Choroid plexus epithelial cell (primary cell): ENCODE measurements at regions not wholly inside any gene's neighbourhood (a gene's known extent, or its start where the extent isn't known, plus 50 kb on each side); places are given as distances from the start of the nearest gene placed in this dataset.

Experiments
- DNase-seq: peaks from one replicate; pipeline ENCODE4 v3.0.0-alpha.2; 2010; ENCODE audit warnings: low read depth
- H3K4me3 ChIP-seq: 2 replicates; pipeline ENCODE4 v1.5.1; 2011; ENCODE audit warnings: low read depth, mild to moderate bottlenecking, control low read depth, low read length, moderate library complexity
- CTCF ChIP-seq: conservative IDR thresholded peaks from 2 replicates; pipeline ENCODE4 v1.5.1; 2011; ENCODE audit warnings: low read depth, mild to moderate bottlenecking, control low read depth, inconsistent platforms, low read length, moderate library complexity

GRCh38 chr3:144457758-144458157, 486.1 kb downstream of the DIPK2A start:
- DNase-seq, result no peak
- H3K4me3 ChIP-seq, result no peak overlapping the region
- no peak for TF ChIP-seq CTCF

GRCh38 chr3:144458283-144458682, 486.7 kb downstream of the DIPK2A start:
- DNase-seq, result no peak
- TF ChIP-seq CTCF, result no peak

GRCh38 chr3:144462337-144462736, 490.7 kb downstream of the DIPK2A start:
- H3K4me3 ChIP-seq, result no peak overlapping the region
- DNase-seq, result no peak
- TF ChIP-seq CTCF, result no peak

More at GRCh38 chr3:144458283-144458682, 486.7 kb downstream of the DIPK2A start:
- H3K4me3 ChIP-seq, result no peak overlapping the region

GRCh38 chr3:144463911-144464310, 492.3 kb downstream of the DIPK2A start:
- no peak for TF ChIP-seq CTCF
- DNase-seq, result no peak
- H3K4me3 ChIP-seq, result no peak overlapping the region

- H3K4me3 ChIP-seq, result no peak overlapping the region
- DNase-seq, result no peak
- TF ChIP-seq CTCF, result no peak
Measured at GRCh38 chr3:144466114-144466513, 494.5 kb downstream of the DIPK2A start.

GRCh38 chr3:144466540-144466939, 494.9 kb downstream of the DIPK2A start:
- TF ChIP-seq CTCF, result no peak
- no peak for DNase-seq

GRCh38 chr3:144470666-144471065, 499.0 kb downstream of the DIPK2A start:
- no peak for TF ChIP-seq CTCF
- no peak for DNase-seq

More at GRCh38 chr3:144466540-144466939, 494.9 kb downstream of the DIPK2A start:
- H3K4me3 ChIP-seq, result no peak overlapping the region

More at GRCh38 chr3:144470666-144471065, 499.0 kb downstream of the DIPK2A start:
- H3K4me3 ChIP-seq, result no peak overlapping the region
